GM21528 (cell line): ENCODE measurements at regions not wholly inside any gene's neighbourhood (a gene's known extent, or its start where the extent isn't known, plus 50 kb on each side); places are given as distances from the start of the nearest gene placed in this dataset.
"Not testable (repeated sequence)": the region's sequence is repeated elsewhere in the genome, so short reads cannot be mapped to it uniquely, and the experiment has no call there.

Experiments used
- ATAC-seq: cut with Tn5 transposase; IDR thresholded peaks from one replicate; pipeline ENCODE4 v1.9.1; 2021; ENCODE audit warnings: mild to moderate bottlenecking, moderate library complexity; ENCODE audit not compliant: unreplicated experiment, low FRiP score

DNA sequence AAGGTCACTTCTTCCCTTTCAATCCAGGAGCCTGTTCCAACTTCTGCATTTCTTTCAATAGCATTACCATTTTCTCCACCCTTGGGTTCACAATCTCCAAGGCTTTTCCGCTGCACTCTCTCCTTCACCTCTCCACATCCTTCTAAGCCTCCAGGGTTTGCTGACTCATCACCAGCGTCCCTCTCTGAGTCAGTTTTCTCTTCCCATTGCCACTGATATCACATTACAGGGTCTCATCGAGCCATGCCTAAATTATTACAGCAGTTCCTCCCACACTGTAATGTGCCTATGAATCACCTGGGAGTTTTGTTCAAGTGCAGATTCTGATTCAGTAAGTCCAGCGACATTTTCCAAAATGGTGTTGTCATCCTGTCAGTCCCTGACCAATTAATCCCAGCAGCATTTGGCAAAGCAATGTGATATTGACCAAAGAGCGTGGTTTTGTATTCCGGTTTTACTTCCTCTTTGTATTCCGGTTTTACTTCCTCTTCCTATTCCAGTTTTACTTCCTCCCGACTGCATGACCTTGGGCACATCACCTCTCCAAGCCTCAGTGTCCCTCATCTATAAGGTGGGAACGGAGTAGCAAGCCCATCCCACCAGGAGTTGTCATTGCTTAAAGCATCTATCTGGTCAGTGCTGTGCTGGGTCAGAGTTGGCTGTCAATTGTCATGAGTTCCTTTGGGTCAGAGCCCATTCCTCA is 208.3 kb upstream of the NBPF12 start:
- ATAC-seq, result not testable (repeated sequence)

DNA sequence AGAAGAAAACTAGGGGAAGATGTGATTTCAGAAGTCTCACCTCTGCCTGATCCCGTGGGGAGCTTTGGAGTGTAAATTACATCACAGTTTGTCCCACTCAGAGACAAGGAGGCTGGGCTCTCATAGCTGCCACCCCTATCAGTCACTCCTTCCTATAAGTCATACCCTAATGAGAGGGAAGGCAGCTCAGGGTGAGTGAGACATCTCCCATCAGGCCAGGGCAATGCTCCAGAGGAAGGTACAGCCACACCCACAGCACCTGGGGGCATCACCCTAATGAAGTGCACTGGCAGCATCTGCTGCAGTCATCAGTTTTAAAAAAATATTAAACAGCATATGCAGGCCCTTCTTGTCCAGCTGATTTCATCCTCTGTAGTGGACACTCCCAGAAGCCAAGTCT is 223.1 kb upstream of the NBPF12 start:
- not testable (repeated sequence) for ATAC-seq

DNA sequence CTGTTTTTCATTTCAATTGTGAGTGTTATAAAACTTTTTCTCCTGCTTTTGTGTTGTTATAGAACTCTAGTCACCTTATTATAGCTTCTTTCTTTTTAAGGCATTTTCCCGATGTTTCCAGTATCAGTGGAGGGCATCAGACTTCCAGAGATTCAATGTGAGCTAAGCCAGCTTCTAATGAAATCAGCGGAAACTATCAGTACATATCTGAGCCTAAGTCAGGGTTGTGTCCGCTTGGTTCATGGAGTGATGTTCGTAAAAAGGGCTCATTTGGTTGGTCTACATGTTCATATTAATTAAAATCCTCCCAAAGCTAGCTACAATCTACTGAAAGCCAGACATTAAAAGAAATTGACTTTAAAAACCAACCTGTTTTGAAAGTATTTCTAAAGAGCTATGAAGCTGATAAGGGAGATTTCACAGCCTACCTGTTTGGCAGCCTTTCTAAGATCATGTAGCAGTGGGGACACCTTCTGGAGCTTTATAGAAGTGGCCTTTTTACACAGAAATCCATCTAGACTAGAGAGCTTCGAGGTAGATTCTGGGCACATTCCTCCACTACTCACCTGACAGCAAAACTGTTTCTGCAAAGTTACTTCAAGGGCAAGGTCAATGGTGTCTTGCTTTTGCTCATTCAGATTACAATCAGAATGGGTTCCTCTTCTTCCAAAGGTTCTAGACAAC is 227.1 kb upstream of the NBPF12 start:
- not testable (repeated sequence) for ATAC-seq

DNA sequence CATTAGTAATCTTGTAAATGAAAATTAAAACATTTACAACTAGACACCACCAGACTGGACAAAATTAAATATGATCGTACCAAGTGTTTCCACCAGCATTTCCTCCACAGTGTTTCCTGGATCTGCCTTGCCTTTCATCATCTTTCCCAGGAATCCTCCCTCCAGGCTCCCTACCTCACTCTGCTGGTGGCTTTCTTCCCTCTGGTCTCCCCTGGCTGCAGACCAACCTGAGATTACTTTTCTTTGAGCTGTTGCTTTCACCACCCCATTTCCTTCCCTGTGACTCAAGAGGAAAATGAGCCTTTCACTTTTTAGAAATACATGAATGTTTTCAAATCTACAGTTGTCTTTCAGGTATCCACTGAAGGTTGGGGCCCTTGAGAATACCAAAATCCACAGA is 228.8 kb upstream of the NBPF12 start:
- ATAC-seq, result not testable (repeated sequence)

DNA sequence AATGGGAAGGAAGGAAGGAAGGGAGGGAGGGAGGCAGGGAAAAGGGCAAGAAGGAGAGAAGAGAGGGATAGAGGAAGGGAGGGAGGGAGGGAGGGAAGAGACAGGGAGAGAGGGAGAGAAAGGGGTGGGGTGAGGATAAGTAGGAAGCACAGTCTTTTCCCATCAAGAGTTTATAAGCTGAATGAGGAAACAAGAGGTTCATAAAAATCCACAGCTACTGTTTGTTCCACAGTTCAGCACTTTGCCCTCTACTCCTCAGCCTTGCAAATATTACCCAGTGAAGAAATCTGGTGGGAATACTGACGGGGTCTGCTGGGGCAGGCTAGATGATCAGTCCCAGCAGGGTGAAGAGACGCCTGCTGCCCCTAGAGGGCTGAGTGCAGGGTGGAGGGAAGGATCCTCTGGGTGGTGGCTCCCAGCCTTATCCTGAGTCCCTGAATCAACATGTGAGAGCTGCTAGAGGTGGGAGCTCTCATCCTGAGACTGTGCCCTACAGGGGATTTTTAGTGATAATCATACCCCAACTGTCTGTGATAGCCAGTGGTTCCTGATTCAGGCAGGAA is 233.9 kb upstream of the NBPF12 start:
- not testable (repeated sequence) for ATAC-seq

DNA sequence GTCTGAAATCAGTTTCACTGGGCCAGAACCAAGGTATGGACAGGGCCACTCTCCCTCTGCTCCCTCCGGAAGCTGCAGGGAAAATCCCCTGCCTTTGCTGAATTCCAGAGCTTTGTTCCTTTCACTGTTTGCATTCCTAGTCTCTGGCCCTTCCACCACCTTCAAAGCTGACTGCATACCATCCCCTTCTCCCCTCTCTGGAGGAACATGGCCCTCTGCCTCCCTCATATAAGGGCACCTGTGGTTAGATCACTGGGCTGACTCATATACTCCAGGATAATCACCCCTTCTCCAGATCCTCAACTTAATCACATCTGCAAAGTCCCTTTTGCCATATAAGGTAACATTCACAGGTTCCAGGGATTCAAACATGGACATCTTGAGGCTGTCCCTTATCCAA is 236.8 kb upstream of the NBPF12 start:
- ATAC-seq, result not testable (repeated sequence)

DNA sequence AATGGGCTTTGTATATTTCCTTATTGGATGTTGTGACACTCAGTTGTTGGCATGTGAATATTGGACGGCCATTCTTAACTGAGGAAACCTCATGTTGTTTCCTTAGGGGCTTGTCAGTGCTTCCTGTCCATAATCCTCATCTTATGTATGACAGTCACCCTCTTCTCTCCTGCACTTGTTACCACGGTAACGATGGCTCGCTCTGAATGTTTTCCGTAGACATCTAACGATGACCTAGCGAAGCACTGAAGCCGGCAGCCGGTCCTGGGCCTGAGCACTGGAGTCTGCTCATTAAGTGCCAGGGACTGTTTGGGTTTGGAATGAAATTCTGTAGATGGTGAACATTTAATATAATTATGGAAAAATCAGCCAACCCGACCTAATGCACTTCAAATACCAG is 242.7 kb upstream of the NBPF12 start:
- not testable (repeated sequence) for ATAC-seq

DNA sequence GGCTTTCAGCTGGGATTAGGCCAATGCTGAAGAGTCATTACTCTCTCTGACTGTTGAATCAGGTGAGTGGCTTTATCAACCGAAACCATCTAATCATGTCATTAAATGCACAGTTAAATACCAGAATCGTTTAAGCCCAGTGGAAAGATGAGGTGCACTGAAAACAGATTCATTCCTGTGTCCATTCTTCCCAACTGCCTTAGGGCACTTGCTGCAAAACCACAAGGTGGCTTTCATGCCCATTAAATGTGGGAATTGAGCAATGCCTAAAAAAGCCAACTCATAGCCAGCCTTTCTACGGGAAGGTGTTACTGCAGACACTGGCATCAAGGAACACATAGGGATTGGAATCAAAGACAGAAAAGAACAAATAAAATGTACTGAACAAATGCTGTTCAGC is 246.3 kb upstream of the NBPF12 start:
- ATAC-seq, result not testable (repeated sequence)

DNA sequence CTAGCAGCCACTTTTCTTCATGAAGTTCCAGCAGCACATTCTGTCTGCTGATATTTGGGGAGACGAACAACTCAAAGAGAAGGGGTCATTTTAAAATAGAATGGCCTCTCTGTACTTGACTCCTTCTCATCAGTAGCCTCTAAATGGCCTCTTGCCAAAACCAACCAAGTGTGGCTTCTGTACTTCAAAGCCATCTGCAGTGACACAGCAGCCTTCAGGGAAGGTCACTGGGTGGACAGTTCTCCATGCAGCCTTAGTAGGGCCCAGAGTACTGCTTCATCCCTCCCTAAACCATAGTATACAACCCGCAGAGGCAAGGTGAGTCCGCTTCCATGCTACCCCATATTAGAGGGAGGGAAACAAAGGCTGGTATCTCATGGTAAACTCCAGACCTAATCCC is 249.2 kb upstream of the NBPF12 start:
- ATAC-seq, result not testable (repeated sequence)

DNA sequence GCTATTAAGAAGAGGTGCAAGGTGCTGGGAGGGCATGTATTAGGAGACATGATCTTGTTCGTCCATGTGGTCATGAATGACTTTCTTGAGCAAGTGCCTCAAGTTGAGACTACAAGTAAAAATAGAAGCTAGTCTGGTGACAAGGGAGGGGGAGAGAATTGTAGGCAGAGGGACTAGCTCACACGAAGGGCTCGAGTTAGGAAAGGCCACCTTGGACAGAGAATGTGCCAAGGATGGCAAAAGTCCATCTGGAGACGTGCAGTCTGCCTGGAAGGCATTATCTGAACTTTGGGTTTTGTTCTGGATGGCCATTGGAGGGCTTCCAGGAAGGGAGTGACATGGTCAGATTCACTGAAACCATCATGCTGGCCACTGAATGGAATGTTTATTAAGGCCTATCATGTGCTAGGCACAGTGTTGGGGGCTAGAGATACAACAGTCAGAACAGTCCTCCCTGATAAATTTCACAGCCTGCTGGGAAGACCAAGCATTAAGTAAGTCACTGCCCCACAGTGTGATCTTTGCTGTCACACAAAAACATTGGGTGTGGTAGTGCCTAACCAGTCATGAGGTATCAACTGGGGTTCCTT is 251.3 kb upstream of the NBPF12 start:
- not testable (repeated sequence) for ATAC-seq

DNA sequence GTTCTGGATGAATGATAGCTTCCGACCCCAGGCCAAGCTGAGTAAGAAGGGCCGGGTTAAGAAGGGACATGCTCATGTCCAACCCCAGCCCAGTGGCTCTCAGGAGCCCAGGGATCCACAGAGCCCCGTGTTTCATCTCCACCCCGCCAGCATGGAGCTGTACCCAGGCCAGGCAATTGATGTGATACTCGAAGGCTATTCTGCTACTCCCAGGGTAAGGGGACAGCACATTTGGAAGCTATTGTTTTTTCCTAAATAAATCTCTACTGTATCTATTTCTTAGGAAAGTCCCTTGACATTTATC is 255.0 kb upstream of the NBPF12 start:
- ATAC-seq, result not testable (repeated sequence)

DNA sequence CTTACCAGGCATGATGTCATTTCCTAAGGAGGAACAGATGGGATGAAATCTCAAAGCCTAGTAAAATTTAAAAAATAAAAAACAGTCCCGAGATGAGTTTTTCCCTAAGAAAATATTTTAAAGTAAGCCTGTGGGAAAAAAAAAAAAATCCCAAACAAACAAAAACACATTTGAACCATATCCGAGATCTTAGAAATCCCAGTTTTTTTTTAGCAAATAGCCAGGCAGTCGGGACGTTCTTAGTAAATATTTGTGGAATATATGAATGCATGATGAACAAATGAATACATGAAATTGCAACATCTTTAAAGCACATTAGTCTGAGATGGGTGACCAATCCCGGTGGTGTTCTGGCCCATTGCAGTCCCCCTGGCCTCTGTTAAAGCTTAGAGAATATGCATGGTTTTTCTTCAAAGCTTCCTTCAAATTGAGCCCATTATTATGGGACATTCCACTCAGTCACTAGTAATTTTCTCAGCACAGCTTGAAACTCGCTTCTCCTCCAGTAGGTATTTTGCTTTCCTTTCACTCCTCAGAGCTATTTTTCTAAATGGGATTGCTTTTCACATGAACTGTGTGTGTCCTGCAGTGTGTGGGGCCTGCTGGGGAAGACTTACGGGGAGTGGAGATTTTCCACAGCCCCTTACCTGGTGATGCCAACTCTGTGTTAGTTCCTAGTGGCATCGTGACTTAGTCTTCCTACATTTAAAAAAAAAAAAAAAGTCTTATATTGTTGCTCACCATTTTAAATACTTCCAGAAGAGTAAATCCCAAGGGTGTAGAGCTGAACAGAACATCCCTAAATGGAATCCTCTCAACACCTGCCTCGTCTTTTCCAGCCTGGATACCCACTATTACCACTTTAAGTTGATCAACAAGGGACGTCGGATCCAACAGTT is 255.6 kb upstream of the NBPF12 start:
- not testable (repeated sequence) for ATAC-seq

DNA sequence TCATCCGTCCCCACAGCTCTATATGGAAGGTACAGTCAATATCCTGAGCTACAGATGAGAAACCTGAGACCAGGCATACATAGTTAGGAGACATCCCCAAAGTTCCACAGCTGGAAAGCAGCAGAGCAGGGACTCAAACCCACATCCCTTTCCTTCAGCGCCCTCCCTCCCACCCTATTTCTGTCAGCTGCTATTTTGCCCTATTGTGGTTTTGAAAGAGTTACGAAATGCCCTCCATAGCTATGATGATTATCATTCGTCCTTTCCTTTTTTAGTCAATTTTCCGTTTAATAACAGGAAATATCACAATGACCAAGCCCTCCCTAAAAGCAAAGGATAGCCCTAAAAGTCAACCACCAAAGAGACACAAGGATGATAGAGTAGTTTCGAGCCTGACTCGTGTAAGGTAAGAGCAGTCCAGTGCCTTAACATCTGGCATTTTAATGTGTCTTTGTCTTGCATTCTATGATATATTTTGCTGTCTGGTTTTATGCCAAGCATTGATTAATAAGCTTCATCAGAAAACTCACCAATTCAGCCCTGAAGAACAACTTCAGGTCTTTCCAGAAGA is 264.3 kb upstream of the NBPF12 start:
- not testable (repeated sequence) for ATAC-seq

DNA sequence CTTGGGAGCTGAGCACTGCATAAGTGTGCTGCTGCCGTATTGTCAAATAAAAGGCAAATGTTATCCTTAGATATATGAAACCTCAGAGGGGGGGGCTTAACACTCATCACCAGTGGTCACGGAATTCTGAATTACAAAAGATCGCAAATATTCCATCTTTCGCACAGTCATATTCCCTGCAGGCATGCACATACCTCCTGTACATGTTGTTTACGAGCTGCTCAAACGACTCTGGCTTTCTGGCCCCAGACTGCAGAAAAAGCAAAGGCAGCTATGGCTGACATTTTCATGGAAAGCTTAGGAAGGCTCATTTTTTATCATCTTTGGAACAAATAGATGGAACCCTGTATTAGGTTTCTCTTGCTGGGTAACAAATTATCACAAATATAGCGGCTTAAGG is 265.5 kb upstream of the NBPF12 start:
- not testable (repeated sequence) for ATAC-seq

DNA sequence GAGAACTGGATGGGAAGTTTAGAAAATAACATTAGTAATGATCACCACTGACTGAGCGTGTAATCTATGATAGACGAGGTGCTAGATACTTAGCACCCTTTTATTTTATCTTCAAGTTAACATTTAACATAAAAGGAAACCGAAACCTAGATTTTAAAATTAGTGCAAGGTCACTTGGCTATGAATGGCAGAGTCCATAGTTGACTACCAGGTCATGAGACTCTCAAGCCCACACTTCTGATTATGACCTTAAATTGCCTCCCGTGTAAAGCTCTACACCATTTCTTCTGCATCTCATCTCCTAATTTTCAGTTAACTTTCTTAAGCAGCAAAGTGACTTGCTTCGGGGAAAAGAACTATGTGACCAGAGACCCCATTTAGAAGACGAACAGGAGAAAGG is 266.5 kb upstream of the NBPF12 start:
- not testable (repeated sequence) for ATAC-seq

DNA sequence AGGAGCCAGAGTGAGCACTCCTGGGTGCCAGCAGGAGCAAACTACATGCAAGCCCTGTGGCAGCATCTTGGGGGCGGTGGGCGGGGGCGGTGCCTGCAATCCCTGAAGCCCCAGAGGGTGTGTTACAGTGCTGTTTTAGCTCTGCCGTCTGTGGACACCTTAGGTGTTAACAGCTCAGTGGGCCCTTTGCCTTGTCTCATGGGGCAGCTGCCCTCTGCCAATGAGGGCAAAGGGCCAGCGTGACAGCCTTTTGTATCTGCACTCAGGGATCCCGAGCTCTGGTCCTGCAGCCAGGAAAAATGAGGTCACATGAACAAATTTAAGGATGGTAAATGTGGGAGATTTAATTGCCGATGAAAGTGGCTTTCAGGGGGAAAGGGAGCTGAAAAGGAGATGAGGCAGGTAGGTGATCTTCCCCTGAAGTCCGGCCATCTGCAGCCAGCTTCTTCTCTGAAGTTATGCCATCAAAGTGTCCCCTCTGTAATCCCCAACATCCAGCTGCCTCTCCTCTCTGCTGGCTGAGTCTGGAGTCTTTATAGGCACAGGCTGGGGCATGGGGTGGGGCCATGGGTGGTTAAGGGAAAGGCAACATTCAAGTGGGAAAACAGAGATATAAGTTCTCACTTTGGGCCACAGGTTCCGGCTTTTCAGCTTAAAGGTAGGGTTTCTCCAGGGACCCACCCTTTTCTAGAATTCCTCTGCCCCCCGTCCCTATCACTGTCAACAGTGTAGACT is 267.1 kb upstream of the NBPF12 start:
- ATAC-seq, result not testable (repeated sequence)

DNA sequence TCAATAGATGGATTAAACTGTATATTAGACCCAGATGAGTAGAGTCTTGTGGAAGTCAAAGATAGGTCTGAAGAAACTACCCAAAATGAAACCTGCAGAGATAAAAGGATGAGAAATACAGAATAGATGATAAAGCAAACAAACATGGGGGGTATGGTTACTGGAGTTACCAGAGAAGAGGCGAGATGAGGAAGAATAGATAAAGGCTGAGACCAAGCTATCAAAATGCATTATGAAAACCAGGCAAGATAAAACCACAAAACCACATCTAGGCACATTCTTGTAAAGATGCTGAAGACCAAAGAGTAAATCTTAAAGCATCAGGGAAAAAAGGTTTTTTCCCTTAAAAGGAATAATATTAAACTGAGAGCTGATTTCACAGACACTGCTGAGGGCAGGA is 271.8 kb upstream of the NBPF12 start:
- ATAC-seq, result not testable (repeated sequence)

DNA sequence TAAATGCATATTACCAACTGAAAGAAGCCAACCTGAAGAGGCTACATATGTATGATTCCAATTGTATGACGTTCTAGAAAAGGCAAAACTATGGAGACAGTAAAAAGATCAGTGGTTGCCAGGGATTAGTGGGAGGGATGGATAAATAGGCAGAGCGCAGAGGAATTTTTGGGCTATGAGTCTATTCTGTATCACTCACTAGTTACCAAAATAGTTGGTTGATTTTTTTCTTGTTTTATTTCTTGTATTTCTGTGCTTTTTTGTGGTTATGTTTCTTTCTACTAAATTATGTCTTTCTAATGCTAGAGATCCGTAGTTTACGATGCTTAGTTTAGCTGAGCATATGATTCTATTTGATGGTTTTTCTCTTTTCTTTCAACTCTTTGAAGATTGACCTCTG is 277.9 kb upstream of the NBPF12 start:
- ATAC-seq, result not testable (repeated sequence)

DNA sequence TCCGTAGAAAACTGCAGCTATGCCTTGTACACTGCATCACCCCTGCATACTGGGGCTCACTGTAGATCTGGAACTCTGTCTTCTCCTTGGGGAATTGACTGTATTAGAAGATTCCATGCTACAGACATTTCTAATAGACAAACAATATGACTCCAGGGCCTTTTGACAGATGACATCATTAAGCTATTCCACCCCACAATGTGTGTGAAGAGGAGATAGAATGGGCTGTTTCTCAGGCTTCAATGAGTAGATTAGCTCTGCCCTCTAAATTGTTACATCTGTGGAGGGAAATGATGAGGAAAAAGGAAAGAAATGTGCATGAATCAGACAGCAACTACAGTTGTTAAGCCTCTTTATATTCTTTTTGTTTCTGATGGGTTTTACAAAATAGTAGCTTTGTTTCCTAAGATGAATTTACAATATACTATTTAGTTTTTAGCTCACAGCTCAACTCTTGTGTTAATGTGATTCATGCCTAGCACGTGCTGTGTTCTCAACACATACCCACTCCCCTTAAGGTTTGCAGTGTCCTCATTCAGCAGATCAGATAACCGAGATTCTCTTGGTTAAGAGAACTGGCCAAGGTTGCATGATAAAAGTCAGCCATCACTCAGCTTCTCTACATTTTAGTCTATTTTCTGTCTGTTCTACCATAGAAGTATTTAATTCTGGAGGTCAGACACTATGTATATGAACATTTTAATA is 281.6 kb upstream of the NBPF12 start:
- not testable (repeated sequence) for ATAC-seq
